K562 (cell line): ENCODE measurements at regions not wholly inside any gene's neighbourhood (a gene's known extent, or its start where the extent isn't known, plus 50 kb on each side); places are given as distances from the start of the nearest gene placed in this dataset.

ENCODE experiments used
- ATAC-seq: fragments of 200-7000 bp; cut with Tn5 transposase; 3 replicates; pipeline ENCODE4 v1.9.1; 2020; ENCODE audit warnings: moderate library complexity
- BruUV-seq: library from RNA; stranded (reverse); fragments of 400-500 nt; replicated peaks from 2 replicates; lab custom pipeline; 2021; lab: Mats Ljungman, UMichigan
- CTCF ChIA-PET: fragments of 300-600 bp; formaldehyde crosslinking; extraction: SDS; loops from one replicate; lab custom pipeline; 2021; ENCODE audit warnings: low intra/inter-chr PET ratio; lab: Yijun Ruan, JAX
- POLR2A ChIA-PET: fragments of 300-600, 350-650 bp; sonication (Branson Sonifier 250); formaldehyde crosslinking; extraction: SDS; loops from one replicate; lab custom pipeline; 2021; ENCODE audit warnings: antibody characterized with exemption, inconsistent platforms; lab: Yijun Ruan, JAX
- DNase-seq, 4 experiments: peaks; one replicate each; pipeline versions ENCODE4 v3.0.0 to v3.0.0-alpha.2; 2011 to 2018; ENCODE audit warnings: low spot score in 3 of 4, mixed read lengths in 3 of 4; ENCODE audit errors: extremely low read depth in 1 of 4
- FAIRE-seq: peaks from 2 replicates; lab custom pipeline; 2011; peaks lifted over from hg19 to GRCh38; lab: Jason Lieb, UNC
- H2AFZ ChIP-seq: 2 replicates; pipeline ENCODE4 v1.6.0; 2011; ENCODE audit warnings: low read depth, low read length, control low read depth, inconsistent platforms
- H3K27ac ChIP-seq: fragments of 200-600 bp; 3 replicates; pipeline ENCODE4 v1.8.0; 2011; ENCODE audit warnings: low read depth, mild to moderate bottlenecking, control low read depth, inconsistent platforms, low read length, moderate library complexity, mixed read lengths; ENCODE audit errors: extremely low read depth
- H3K27me3 ChIP-seq, 2 experiments: fragments of 300-600 bp in 1 of 2; 2 replicates in 1 of 2; 3 replicates in 1 of 2; pipeline versions ENCODE4 v1.6.0 to v1.8.0; 2011; ENCODE audit warnings: inconsistent platforms in 2 of 2, low read length in 2 of 2, mild to moderate bottlenecking in 1 of 2, mixed read lengths in 1 of 2, moderate library complexity in 1 of 2; ENCODE audit not compliant: control insufficient read depth in 2 of 2, insufficient read depth in 2 of 2
- H3K36me3 ChIP-seq: fragments of 300-600 bp; 3 replicates; pipeline ENCODE4 v1.8.0; 2011; ENCODE audit warnings: mild to moderate bottlenecking, low read length, inconsistent platforms; ENCODE audit not compliant: control insufficient read depth, insufficient read depth
- H3K4me1 ChIP-seq, 2 experiments: fragments of 200-600 bp in 1 of 2; replicated peaks in 1 of 2; 2 replicates in 1 of 2; 3 replicates in 1 of 2; pipeline versions ENCODE4 v1.5.1 to v1.8.0; 2011; ENCODE audit warnings: inconsistent platforms in 2 of 2, low read length in 2 of 2, mild to moderate bottlenecking in 1 of 2, mixed read lengths in 1 of 2, moderate library complexity in 1 of 2; ENCODE audit not compliant: control insufficient read depth in 2 of 2, insufficient read depth in 2 of 2
- H3K4me2 ChIP-seq: 2 replicates; pipeline ENCODE4 v1.6.1; 2011; ENCODE audit warnings: low read length, control low read depth, inconsistent platforms, mixed read lengths; ENCODE audit not compliant: insufficient read depth
- H3K4me3 ChIP-seq: fragments of 200-600 bp; sonication (generic), shearing (Covaris generic); 2 replicates; pipeline ENCODE4 v1.5.1; 2016; ENCODE audit warnings: control low read depth, inconsistent platforms
- H3K79me2 ChIP-seq: fragments of 200-600 bp; 3 replicates; pipeline ENCODE4 v1.8.0; 2011; ENCODE audit warnings: low read length, inconsistent platforms; ENCODE audit not compliant: control insufficient read depth, insufficient read depth
- H3K9ac ChIP-seq, 2 experiments: 2 replicates each; pipeline versions ENCODE4 v1.6.0 to v1.6.1; 2011; ENCODE audit warnings: low read depth in 2 of 2, low read length in 2 of 2, control low read depth in 1 of 2, inconsistent platforms in 1 of 2, mild to moderate bottlenecking in 1 of 2, mixed read lengths in 1 of 2; ENCODE audit not compliant: insufficient read depth in 1 of 2
- H3K9me1 ChIP-seq: one replicate; pipeline ENCODE4 v1.6.0; 2011; ENCODE audit warnings: inconsistent platforms, mild to moderate bottlenecking, low read length, moderate library complexity; ENCODE audit not compliant: control insufficient read depth, insufficient read depth
- H3K9me3 ChIP-seq: replicated peaks from 2 replicates; pipeline ENCODE4 v1.5.1; 2011; ENCODE audit warnings: low read depth, low read length, inconsistent platforms; ENCODE audit not compliant: control insufficient read depth, insufficient read depth
- H4K20me1 ChIP-seq: replicated peaks from 2 replicates; pipeline ENCODE4 v1.6.1; 2011; ENCODE audit warnings: low read length, inconsistent platforms, mixed read lengths; ENCODE audit not compliant: control insufficient read depth, insufficient read depth
- CHAMP1 ChIP-seq: fragments of 450-650 bp; IDR thresholded peaks from 2 replicates; pipeline ENCODE4 v1.6.1; 2016; ENCODE audit warnings: mild to moderate bottlenecking
- CREB5 ChIP-seq: fragments of 250-450 bp; sonication (Bioruptor Pico); IDR thresholded peaks from 2 replicates; pipeline ENCODE4 v1.5.0; 2020; ENCODE audit warnings: mild to moderate bottlenecking
- MED1 ChIP-seq: sonication (generic); formaldehyde crosslinking; IDR thresholded peaks from 2 replicates; pipeline ENCODE4 v1.8.1; 2023; ENCODE audit warnings: missing genetic modification reagents, borderline replicate concordance
- RHOXF2B ChIP-seq: fragments of 250-450 bp; sonication (Bioruptor Pico); conservative IDR thresholded peaks from 2 replicates; pipeline ENCODE4 v1.5.1; 2021
- U2AF2 ChIP-seq: fragments of 200-400 bp; formaldehyde crosslinking; optimal IDR thresholded peaks from 2 replicates; pipeline ENCODE3; 2017; ENCODE audit warnings: low read depth, mild to moderate bottlenecking, low read length
- ZNF165 ChIP-seq: fragments of 250-450 bp; sonication (Bioruptor Pico); IDR thresholded peaks from 2 replicates; pipeline ENCODE4 v1.4.0; 2020; ENCODE audit warnings: borderline replicate concordance
- ZNF668 ChIP-seq: fragments of 250-450 bp; sonication (Bioruptor Pico); IDR thresholded peaks from 2 replicates; pipeline ENCODE4 v1.8.0; 2022; ENCODE audit warnings: mild to moderate bottlenecking, inconsistent platforms
- in situ Hi-C: fragments of 300-500 bp; cut with MboI; formaldehyde crosslinking; loops from 4 replicates; pipeline ENCODE4 v1.15.0; 2018; ENCODE audit warnings: inconsistent platforms, mixed read lengths
- intact Hi-C: fragments of 100-400 bp; cut with micrococcal nuclease; formaldehyde crosslinking; loops from 2 replicates; pipeline ENCODE4 v1.14.2; 2022

GRCh38 chr11:87490671-87491070 is 452.9 kb downstream of the TMEM135 start:
- Histone ChIP-seq H3K79me2 (no peaks in the 10 kb centered on the region), H3K9me1 (no peaks in the 10 kb centered on the region), H3K4me3 (no peak overlapping the region), H3K4me2 (no peak overlapping the region), H3K9ac (no peak overlapping the region), H4K20me1 (no peaks in the 10 kb centered on the region), H3K27ac (no peak overlapping the region), H3K27me3 (no peaks in the 10 kb centered on the region), H3K36me3 (no peaks in the 10 kb centered on the region), H2AFZ (no peak overlapping the region), H3K4me1 (no peaks in the 10 kb centered on the region), H3K9me3 (no peaks in the 10 kb centered on the region)
- FAIRE-seq = no peak
- ChIA-PET POLR2A (no interaction called here), CTCF (no interaction called here)
- no peak for ATAC-seq
- in situ Hi-C loops = no loop called here
- BruUV-seq = no TSS peak
- no peak for TF ChIP-seq ZNF165 (CRISPR knock-in tag)
- no peak for TF ChIP-seq CREB5 (CRISPR knock-in tag)
- no peak for TF ChIP-seq RHOXF2B (CRISPR knock-in tag)
- TF ChIP-seq CHAMP1 = no peak
- TF ChIP-seq MED1 (CRISPR knock-in tag) = no peak
- TF ChIP-seq ZNF668 (CRISPR knock-in tag) = no peak
- TF ChIP-seq U2AF2 = no peak
- intact Hi-C loops = no loop called here
- DNase-seq = no peak
